Brain microvascular endothelial cell (primary cell): ENCODE measurements at regions not wholly inside any gene's neighbourhood (a gene's known extent, or its start where the extent isn't known, plus 50 kb on each side); places are given as distances from the start of the nearest gene placed in this dataset.
"Not testable (repeated sequence)": the region's sequence is repeated elsewhere in the genome, so short reads cannot be mapped to it uniquely, and the experiment has no call there.

ENCODE experiments used
- DNase-seq: peaks from one replicate; pipeline ENCODE4 v3.0.0-alpha.2; 2020
- H3K27ac ChIP-seq: fragments of 250-450 bp; sonication (Bioruptor Pico); 2 replicates; pipeline ENCODE4 v1.5.1; 2020; ENCODE audit warnings: mild to moderate bottlenecking, moderate library complexity
- H3K27me3 ChIP-seq: fragments of 250-450 bp; sonication (Bioruptor Pico); replicated peaks from 2 replicates; pipeline ENCODE4 v1.5.1; 2020; ENCODE audit warnings: mild to moderate bottlenecking
- H3K36me3 ChIP-seq: fragments of 250-450 bp; sonication (Bioruptor Pico); replicated peaks from 2 replicates; pipeline ENCODE4 v1.5.1; 2020; ENCODE audit warnings: mild to moderate bottlenecking
- H3K4me3 ChIP-seq: 2 replicates; pipeline ENCODE4 v1.5.1; 2011; ENCODE audit warnings: low read depth, mild to moderate bottlenecking, control low read depth, low read length, moderate library complexity
- in situ Hi-C: cut with HindIII; loops from 2 replicates; pipeline ENCODE4 v1.10.0; 2017; ENCODE audit warnings: low sequenced_read_pairs, low pct_ligation_motif_present
- TF ChIP-seq, protein P1 (sequence below): IDR thresholded peaks from 2 replicates; pipeline ENCODE4 v1.5.1; 2011; ENCODE audit warnings: low read depth, mild to moderate bottlenecking, moderate library complexity, low read length, control low read depth, inconsistent platforms; ENCODE audit errors: missing control alignments

DNA sequence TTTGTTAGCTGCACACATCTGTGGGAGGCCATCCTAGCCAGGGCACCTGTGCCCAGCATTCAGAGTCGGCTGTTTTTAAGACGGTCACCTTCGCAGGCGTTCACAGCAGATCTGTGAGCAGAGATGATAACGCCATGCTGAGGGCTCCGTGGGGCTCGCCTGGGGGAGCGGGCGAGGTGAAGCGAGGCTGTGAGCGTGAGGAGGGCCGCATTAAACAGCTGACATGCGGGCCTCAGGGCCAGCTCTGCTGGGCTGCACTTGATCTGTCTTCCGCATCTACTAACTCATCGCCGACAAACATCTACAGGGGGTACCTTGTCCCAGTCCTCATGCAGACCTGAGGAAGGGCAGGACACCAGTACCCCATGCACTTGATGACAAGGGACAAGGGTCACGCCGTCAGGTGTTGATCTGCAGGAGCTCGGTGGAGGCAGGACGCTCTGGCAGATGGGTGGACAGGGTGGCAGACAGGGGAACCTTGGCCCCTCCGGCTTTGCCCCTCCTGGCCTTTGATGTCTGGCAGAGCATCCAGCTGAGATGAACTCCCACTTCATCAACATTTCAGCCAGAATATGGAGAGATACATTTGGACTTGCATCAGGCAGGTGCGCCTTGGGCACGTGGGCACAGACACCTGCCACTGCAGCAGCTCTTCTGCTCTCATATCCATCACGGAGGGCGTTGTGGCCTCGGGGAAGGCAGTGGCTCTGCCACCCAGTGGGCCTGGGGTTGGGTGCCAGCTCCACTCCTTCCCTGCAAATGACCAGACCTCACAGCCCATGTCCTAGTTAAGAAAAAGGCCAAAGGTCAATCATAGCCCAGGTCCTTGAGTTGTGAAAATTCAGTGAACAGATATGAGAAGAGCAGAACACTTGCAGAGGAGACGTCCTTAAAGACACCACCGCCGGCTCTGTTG lies 822.9 kb downstream of the BRD1 start:
- Histone ChIP-seq H3K27me3 (no peaks in the 10 kb centered on the region), H3K4me3 (no peak overlapping the region), H3K36me3 (no peaks in the 10 kb centered on the region), H3K27ac (no peak overlapping the region)
- TF ChIP-seq, protein P1, sequence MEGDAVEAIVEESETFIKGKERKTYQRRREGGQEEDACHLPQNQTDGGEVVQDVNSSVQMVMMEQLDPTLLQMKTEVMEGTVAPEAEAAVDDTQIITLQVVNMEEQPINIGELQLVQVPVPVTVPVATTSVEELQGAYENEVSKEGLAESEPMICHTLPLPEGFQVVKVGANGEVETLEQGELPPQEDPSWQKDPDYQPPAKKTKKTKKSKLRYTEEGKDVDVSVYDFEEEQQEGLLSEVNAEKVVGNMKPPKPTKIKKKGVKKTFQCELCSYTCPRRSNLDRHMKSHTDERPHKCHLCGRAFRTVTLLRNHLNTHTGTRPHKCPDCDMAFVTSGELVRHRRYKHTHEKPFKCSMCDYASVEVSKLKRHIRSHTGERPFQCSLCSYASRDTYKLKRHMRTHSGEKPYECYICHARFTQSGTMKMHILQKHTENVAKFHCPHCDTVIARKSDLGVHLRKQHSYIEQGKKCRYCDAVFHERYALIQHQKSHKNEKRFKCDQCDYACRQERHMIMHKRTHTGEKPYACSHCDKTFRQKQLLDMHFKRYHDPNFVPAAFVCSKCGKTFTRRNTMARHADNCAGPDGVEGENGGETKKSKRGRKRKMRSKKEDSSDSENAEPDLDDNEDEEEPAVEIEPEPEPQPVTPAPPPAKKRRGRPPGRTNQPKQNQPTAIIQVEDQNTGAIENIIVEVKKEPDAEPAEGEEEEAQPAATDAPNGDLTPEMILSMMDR: no peak
- no peak for DNase-seq
- in situ Hi-C loops: no loop called here

DNA sequence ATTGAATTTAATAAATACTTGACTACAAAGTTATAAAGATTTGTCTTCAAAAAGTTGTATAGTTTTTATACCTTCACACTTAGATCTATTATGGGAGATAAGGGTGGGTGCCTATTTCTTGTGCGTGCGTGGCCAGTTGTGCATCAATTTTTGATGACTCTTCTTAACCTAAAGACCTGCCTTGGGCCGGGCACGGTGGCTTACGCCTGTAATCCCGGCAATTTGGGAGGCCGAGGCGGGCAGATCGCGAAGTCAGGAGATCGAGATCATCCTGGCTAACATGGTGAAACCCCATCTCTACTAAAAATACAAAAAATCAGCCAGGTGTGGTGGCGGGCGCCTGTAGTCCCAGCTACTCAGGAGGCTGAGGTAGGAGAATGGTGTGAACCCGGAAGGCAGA lies 830.1 kb downstream of the BRD1 start:
- H3K27ac ChIP-seq, H3K4me3 ChIP-seq, H3K27me3 ChIP-seq, DNase-seq, H3K36me3 ChIP-seq, in situ Hi-C loops: not testable (repeated sequence)

DNA sequence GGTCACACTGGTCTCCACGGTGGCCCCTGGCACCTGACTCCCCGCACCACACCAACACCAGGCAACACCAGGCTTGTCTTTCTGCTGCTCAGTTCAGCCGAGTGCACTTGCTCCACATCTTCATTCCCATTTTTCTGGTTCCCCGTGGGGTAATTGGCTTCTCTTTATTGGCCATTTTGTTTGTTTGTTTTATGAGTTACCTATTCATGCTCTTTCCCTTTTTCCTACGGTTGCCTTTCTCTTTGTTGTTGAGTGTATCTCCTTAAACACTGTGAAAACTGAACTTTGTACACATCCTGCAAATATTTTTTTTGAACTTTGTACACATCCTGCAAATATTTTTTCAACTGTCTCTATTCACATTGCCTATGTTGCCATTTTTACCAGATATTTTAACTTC lies 834.0 kb downstream of the BRD1 start:
- TF ChIP-seq, protein P1: no peak
- DNase-seq: no peak
- in situ Hi-C loops: no loop called here
- no peak overlapping the region for H3K27ac ChIP-seq
- H3K27me3 ChIP-seq: no peaks in the 10 kb centered on the region
- no peak overlapping the region for H3K4me3 ChIP-seq
- H3K36me3 ChIP-seq: no peaks in the 10 kb centered on the region

DNA sequence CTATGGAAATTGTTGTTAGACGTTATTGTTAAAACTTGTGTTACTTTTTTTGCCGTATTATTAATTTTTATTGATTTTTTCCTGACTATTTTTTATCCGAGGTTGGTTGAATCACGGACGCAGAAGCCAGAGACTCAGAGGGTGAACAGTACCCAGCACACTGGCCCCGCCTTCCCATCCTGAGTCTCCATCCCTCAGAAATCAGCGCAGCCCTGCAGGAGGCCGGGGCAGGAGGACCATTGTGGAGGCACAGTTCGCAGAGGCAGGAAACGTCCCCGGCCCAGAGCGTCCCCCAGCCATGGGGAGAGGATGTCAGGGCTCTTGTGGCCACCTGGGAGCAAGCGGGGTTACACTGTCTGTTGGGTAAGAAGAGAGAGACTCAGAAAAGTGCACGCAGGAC lies 843.0 kb downstream of the BRD1 start:
- TF ChIP-seq, protein P1: no peak
- Histone ChIP-seq H3K27ac (no peak overlapping the region), H3K27me3 (no peaks in the 10 kb centered on the region), H3K36me3 (no peaks in the 10 kb centered on the region), H3K4me3 (no peak overlapping the region)
- in situ Hi-C loops: no loop called here
- DNase-seq: no peak

DNA sequence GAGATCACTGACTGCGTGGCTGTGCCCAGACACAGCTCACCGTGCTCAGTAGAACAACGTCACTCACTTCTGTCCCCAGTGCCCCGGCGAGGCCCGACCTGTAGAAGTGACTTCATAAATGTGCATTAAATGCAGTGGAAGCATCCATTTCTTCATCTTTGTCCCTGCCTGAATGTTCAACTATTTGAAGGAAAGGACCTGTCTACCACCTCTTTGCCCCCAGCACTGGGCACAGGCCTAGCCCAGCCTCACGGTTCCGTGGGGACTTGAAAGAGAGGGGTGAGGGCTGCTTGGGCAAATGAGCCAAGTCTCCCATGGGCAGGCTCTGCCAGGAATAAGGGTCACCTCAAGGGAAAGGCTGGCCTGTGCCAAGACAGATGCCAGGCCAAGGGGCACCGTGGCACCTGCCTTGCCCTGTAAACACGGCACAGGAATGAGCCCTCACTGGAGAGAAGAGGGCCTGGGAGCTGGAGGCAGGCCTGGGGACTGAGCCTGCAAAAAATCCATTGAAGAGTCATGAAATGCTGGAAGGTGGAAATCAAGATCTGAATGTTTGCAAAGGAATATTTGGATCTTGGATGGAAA lies 845.3 kb downstream of the BRD1 start:
- no peak for DNase-seq
- H3K4me3 ChIP-seq: no peak overlapping the region
- TF ChIP-seq, protein P1: no peak
- H3K27me3 ChIP-seq: no peaks in the 10 kb centered on the region
- no peak overlapping the region for H3K27ac ChIP-seq
- in situ Hi-C loops: no loop called here
- H3K36me3 ChIP-seq: no peaks in the 10 kb centered on the region

DNA sequence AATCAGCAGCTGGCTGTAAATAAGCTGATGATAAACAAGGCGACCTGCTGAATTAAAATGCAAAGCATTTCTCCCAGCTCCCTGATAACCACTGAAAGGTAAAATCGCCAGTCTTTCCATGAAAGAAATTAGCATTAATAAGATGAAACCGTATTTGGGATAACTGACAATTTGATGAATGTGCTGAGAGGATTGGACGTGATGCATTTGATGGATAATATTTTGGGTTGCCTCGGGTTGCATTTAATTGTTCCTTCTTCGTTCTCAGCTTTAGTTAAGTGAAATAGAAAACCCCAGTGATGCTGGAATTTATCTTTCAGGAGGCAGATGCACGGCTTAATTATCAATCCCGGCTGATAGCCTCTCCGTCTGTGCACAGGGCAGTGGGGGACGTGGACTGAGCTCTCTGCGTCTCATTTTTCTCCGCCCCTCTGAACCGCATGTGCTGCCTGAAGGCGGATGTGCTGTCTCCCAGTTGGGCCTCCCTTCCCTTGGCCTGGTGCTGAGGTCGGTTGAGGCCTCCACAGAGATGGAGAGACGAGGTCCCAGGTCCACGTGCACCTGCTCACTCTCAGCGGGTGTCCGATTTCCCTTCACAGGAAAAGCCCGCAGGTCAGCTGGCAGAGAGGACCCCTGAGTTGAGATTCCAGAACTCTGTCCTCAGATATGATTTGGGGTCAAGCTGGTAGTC lies 846.2 kb downstream of the BRD1 start:
- no peak overlapping the region for H3K4me3 ChIP-seq
- TF ChIP-seq, protein P1: no peak
- no peaks in the 10 kb centered on the region for H3K36me3 ChIP-seq
- DNase-seq: no peak
- H3K27ac ChIP-seq: no peak overlapping the region
- no peaks in the 10 kb centered on the region for H3K27me3 ChIP-seq
- in situ Hi-C loops: no loop called here
